Gastroesophageal sphincter (tissue), 3 donors: ENCODE measurements at regions not wholly inside any gene's neighbourhood (a gene's known extent, or its start where the extent isn't known, plus 50 kb on each side); places are given as distances from the start of the nearest gene placed in this dataset.

ENCODE experiments used
- POLR2A ChIP-seq, 2 donors: fragments of 450-650 bp; IDR thresholded peaks; one replicate each; pipeline ENCODE4 v1.6.1; 2017; ENCODE audit warnings: antibody characterized with exemption in 2 of 2, mild to moderate bottlenecking in 2 of 2, moderate library complexity in 1 of 2
- TF ChIP-seq, protein P1 (sequence below), 4 experiments: fragments of 200-600 bp in 2 of 4; fragments of 450-650 bp in 2 of 4; sonication (generic) in 1 of 4; IDR thresholded peaks; one replicate each; pipeline ENCODE4 v1.5.1; 2017 to 2019; ENCODE audit warnings: antibody characterized with exemption in 4 of 4, mild to moderate bottlenecking in 2 of 4, moderate library complexity in 2 of 4

DNA sequence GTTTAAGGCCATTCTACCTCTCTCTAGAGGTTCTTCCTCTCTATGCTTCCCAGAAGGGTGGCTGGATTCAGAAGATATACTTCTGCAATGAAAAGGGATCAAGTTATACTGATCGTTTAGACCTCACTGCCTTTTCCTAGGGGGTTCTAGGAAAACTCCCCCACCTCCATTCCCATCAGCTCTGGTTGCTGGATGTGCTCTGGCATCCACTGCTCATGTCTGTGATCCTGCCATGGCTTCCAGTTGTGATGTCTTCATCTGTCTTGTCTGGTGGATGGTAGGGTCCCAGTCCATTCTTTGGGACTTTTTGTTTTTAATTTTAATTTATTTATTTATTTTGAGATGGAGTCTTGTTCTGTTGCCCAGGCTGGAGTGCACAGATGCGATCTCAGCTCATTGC is 118.4 kb downstream of the BTBD3 start:
- TF ChIP-seq POLR2A (IDR thresholded peaks at IDR 0.05): no peak
- TF ChIP-seq, protein P1, sequence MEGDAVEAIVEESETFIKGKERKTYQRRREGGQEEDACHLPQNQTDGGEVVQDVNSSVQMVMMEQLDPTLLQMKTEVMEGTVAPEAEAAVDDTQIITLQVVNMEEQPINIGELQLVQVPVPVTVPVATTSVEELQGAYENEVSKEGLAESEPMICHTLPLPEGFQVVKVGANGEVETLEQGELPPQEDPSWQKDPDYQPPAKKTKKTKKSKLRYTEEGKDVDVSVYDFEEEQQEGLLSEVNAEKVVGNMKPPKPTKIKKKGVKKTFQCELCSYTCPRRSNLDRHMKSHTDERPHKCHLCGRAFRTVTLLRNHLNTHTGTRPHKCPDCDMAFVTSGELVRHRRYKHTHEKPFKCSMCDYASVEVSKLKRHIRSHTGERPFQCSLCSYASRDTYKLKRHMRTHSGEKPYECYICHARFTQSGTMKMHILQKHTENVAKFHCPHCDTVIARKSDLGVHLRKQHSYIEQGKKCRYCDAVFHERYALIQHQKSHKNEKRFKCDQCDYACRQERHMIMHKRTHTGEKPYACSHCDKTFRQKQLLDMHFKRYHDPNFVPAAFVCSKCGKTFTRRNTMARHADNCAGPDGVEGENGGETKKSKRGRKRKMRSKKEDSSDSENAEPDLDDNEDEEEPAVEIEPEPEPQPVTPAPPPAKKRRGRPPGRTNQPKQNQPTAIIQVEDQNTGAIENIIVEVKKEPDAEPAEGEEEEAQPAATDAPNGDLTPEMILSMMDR (IDR thresholded peaks at IDR 0.05): no peak
